GM12892 (cell line): ENCODE measurements at regions not wholly inside any gene's neighbourhood (a gene's known extent, or its start where the extent isn't known, plus 50 kb on each side); places are given as distances from the start of the nearest gene placed in this dataset.

Experiments used
- POLR2A ChIP-seq: IDR thresholded peaks from 2 replicates; pipeline ENCODE4 v1.6.1; 2011; ENCODE audit warnings: low read depth, low read length, control low read depth
- POLR2AphosphoS5 ChIP-seq: IDR thresholded peaks from 2 replicates; pipeline ENCODE4 v1.6.1; 2011; ENCODE audit warnings: low read depth, low read length, control low read depth

- TF ChIP-seq POLR2A (no peak), POLR2AphosphoS5 (no peak)
Measured at GRCh38 chr18:6476880-6477279, 62.2 kb upstream of the L3MBTL4 start.
